GM21360 (cell line): ENCODE measurements at regions not wholly inside any gene's neighbourhood (a gene's known extent, or its start where the extent isn't known, plus 50 kb on each side); places are given as distances from the start of the nearest gene placed in this dataset.
"Not testable (repeated sequence)": the region's sequence is repeated elsewhere in the genome, so short reads cannot be mapped to it uniquely, and the experiment has no call there.

ENCODE experiments used
- ATAC-seq: cut with Tn5 transposase; IDR thresholded peaks from one replicate; pipeline ENCODE4 v1.9.1; 2021; ENCODE audit warnings: mild to moderate bottlenecking, moderate library complexity; ENCODE audit not compliant: unreplicated experiment

- ATAC-seq, result not testable (repeated sequence)
Measured at GRCh38 chr6:74343321-74343720, 647.3 kb downstream of the CD109 start.

- no peak for ATAC-seq
Measured at GRCh38 chr6:74334722-74335121, 638.7 kb downstream of the CD109 start.

GRCh38 chr6:74333406-74333805 is 637.4 kb downstream of the CD109 start:
- ATAC-seq, result no peak

GRCh38 chr6:74320715-74321114 is 624.7 kb downstream of the CD109 start:
- no peak for ATAC-seq

GRCh38 chr6:74320074-74320473 is 624.1 kb downstream of the CD109 start:
- no peak for ATAC-seq

GRCh38 chr6:74319292-74319691 is 623.3 kb downstream of the CD109 start:
- no peak for ATAC-seq

- no peak for ATAC-seq
Measured at GRCh38 chr6:74318738-74319137, 622.7 kb downstream of the CD109 start.

GRCh38 chr6:74312081-74312480 is 616.1 kb downstream of the CD109 start:
- ATAC-seq, result no peak

- no peak for ATAC-seq
Measured at GRCh38 chr6:74311431-74311830, 615.4 kb downstream of the CD109 start.

GRCh38 chr6:74289884-74290283 is 593.9 kb downstream of the CD109 start:
- no peak for ATAC-seq

- ATAC-seq, result no peak
Measured at GRCh38 chr6:74287932-74288331, 591.9 kb downstream of the CD109 start.

- no peak for ATAC-seq
Measured at GRCh38 chr6:74287441-74287840, 591.4 kb downstream of the CD109 start.

GRCh38 chr6:74284284-74284683 is 588.3 kb downstream of the CD109 start:
- ATAC-seq, result no peak

- ATAC-seq, result no peak
Measured at GRCh38 chr6:74283532-74283931, 587.5 kb downstream of the CD109 start.

GRCh38 chr6:74282143-74282689 is 586.2 kb downstream of the CD109 start:
- ATAC-seq, result no peak

GRCh38 chr6:74280130-74280692 is 584.2 kb downstream of the CD109 start:
- no peak for ATAC-seq

GRCh38 chr6:74277777-74278186 is 581.8 kb downstream of the CD109 start:
- no peak for ATAC-seq

GRCh38 chr6:74273541-74273940 is 577.5 kb downstream of the CD109 start:
- ATAC-seq, result no peak

GRCh38 chr6:74269600-74269858 is 573.5 kb downstream of the CD109 start:
- no peak for ATAC-seq

- ATAC-seq, result no peak
Measured at GRCh38 chr6:74268815-74269599, 573.0 kb downstream of the CD109 start.

GRCh38 chr6:74259981-74260380 is 564.0 kb downstream of the CD109 start:
- no peak for ATAC-seq

GRCh38 chr6:74256781-74257180 is 560.8 kb downstream of the CD109 start:
- no peak for ATAC-seq

GRCh38 chr6:74256381-74256780 is 560.4 kb downstream of the CD109 start:
- ATAC-seq, result no peak
